ENCODE measurements at regions not wholly inside any gene's neighbourhood (a gene's known extent, or its start where the extent isn't known, plus 50 kb on each side); places are given as distances from the start of the nearest gene placed in this dataset.

DNA sequence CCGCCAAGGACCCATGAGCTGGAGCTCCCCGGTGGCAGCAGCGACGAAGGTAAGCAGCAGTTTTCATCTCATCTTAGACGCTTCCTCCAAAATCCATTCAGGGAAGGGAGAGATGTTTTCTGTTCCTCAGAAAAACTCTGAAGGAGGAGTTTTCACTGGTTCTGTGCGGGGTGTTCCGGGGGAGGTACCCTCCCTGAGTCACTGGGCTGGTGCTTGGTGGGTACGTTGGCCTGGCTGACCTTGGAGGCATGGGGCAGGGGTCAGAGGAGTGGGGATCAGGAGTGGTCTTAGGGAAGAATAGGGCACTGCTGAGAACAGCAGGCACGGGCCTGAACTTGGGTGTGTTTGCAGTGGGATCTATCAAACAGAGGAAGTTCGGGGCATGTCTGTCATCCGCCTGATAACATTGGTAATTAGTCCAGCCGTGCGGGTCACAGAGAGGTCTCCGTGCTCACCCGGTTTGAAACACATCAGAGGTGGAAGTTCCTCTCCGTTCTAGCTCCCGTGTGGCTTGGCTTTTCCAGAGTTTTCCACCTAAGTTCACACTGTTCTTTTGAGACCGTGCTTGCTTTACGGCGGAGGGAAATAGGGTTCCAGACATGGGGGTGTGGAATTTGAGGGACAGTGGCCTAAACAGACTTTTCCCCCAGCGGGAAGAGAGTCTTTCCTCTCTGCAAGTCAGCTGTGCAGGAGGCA lies 59.6 kb upstream of the CIBAR2 start:
- TF ChIP-seq, protein P1, sequence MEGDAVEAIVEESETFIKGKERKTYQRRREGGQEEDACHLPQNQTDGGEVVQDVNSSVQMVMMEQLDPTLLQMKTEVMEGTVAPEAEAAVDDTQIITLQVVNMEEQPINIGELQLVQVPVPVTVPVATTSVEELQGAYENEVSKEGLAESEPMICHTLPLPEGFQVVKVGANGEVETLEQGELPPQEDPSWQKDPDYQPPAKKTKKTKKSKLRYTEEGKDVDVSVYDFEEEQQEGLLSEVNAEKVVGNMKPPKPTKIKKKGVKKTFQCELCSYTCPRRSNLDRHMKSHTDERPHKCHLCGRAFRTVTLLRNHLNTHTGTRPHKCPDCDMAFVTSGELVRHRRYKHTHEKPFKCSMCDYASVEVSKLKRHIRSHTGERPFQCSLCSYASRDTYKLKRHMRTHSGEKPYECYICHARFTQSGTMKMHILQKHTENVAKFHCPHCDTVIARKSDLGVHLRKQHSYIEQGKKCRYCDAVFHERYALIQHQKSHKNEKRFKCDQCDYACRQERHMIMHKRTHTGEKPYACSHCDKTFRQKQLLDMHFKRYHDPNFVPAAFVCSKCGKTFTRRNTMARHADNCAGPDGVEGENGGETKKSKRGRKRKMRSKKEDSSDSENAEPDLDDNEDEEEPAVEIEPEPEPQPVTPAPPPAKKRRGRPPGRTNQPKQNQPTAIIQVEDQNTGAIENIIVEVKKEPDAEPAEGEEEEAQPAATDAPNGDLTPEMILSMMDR (IDR thresholded peaks at IDR 0.05): no peak
- TF ChIP-seq POLR2AphosphoS5 (IDR thresholded peaks at IDR 0.05; ENCODE audit: low read depth, low read length) (no peak), SIN3A (IDR thresholded peaks at IDR 0.05; ENCODE audit: borderline replicate concordance, insufficient read depth, low read depth, low read length) (no peak)
- TF ChIP-seq, protein P2, sequence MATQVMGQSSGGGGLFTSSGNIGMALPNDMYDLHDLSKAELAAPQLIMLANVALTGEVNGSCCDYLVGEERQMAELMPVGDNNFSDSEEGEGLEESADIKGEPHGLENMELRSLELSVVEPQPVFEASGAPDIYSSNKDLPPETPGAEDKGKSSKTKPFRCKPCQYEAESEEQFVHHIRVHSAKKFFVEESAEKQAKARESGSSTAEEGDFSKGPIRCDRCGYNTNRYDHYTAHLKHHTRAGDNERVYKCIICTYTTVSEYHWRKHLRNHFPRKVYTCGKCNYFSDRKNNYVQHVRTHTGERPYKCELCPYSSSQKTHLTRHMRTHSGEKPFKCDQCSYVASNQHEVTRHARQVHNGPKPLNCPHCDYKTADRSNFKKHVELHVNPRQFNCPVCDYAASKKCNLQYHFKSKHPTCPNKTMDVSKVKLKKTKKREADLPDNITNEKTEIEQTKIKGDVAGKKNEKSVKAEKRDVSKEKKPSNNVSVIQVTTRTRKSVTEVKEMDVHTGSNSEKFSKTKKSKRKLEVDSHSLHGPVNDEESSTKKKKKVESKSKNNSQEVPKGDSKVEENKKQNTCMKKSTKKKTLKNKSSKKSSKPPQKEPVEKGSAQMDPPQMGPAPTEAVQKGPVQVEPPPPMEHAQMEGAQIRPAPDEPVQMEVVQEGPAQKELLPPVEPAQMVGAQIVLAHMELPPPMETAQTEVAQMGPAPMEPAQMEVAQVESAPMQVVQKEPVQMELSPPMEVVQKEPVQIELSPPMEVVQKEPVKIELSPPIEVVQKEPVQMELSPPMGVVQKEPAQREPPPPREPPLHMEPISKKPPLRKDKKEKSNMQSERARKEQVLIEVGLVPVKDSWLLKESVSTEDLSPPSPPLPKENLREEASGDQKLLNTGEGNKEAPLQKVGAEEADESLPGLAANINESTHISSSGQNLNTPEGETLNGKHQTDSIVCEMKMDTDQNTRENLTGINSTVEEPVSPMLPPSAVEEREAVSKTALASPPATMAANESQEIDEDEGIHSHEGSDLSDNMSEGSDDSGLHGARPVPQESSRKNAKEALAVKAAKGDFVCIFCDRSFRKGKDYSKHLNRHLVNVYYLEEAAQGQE (IDR thresholded peaks at IDR 0.05; ENCODE audit: insufficient read depth in 1 of 2, low read depth in 2 of 2, low read length in 1 of 2): no peak
